ENCODE measurements at regions not wholly inside any gene's neighbourhood (a gene's known extent, or its start where the extent isn't known, plus 50 kb on each side); places are given as distances from the start of the nearest gene placed in this dataset.

GRCh38 chr10:78312197-78313047, 278.8 kb downstream of the RPS24 start:
- no peaks in the 10 kb centered on the region for H3K9me3 ChIP-seq (ENCODE audit: control extremely low read depth in 1 of 3, control insufficient read depth in 2 of 3, insufficient read depth in 1 of 3, low read length in 2 of 3)
- no peaks in the 10 kb centered on the region for H3K36me3 ChIP-seq (replicated peaks in 1 of 2; ENCODE audit: control extremely low read depth in 1 of 2, control insufficient read depth in 1 of 2, extremely low read depth in 1 of 2, insufficient read depth in 2 of 2, low read length in 1 of 2)
- H3K27me3 ChIP-seq (replicated peaks in 1 of 4; ENCODE audit: control extremely low read depth in 1 of 4, control insufficient read depth in 3 of 4, insufficient read depth in 4 of 4, low read length in 3 of 4) = no peaks in the 10 kb centered on the region
- H3K4me3 ChIP-seq (ENCODE audit: control extremely low read depth in 1 of 5, extremely low read depth in 1 of 5, insufficient read depth in 1 of 5, low read depth in 2 of 5, low read length in 4 of 5) = no peak overlapping the region
- Mint-ChIP-seq H3K27me3 (peaks cover 3% of the 10 kb centered on the region), H3K4me3 (no peak overlapping the region), H3K4me1 (no peaks in the 10 kb centered on the region), H3K27ac (no peak overlapping the region), H3K9me3 (ENCODE audit: insufficient read depth) (no peaks in the 10 kb centered on the region)
- ChIA-PET CTCF (interaction anchor here (0.8 to 1.7 kb wide), 4 partner anchors 53 to 265 kb away, joined by 3 to 5 read pairs (median 4); no protein-coding TSS in a partner anchor), POLR2A (no interaction called here)
- no peak for DNase-seq
- TF ChIP-seq, protein P1, sequence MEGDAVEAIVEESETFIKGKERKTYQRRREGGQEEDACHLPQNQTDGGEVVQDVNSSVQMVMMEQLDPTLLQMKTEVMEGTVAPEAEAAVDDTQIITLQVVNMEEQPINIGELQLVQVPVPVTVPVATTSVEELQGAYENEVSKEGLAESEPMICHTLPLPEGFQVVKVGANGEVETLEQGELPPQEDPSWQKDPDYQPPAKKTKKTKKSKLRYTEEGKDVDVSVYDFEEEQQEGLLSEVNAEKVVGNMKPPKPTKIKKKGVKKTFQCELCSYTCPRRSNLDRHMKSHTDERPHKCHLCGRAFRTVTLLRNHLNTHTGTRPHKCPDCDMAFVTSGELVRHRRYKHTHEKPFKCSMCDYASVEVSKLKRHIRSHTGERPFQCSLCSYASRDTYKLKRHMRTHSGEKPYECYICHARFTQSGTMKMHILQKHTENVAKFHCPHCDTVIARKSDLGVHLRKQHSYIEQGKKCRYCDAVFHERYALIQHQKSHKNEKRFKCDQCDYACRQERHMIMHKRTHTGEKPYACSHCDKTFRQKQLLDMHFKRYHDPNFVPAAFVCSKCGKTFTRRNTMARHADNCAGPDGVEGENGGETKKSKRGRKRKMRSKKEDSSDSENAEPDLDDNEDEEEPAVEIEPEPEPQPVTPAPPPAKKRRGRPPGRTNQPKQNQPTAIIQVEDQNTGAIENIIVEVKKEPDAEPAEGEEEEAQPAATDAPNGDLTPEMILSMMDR (IDR thresholded peaks at IDR 0.05) = no peak
- no peak for TF ChIP-seq EZH2 (IDR thresholded peaks at IDR 0.05; ENCODE audit: borderline replicate concordance, insufficient read depth, low read depth, low read length, poor library complexity, severe bottlenecking)
- H4K20me1 ChIP-seq (ENCODE audit: control insufficient read depth, insufficient read depth, low read length, poor library complexity, severe bottlenecking) = no peaks in the 10 kb centered on the region
- no peak overlapping the region for H3K4me2 ChIP-seq (replicated peaks; ENCODE audit: low read depth, low read length, poor library complexity, severe bottlenecking)
- ATAC-seq (ENCODE audit: low read depth) = no peak
- H3K9ac ChIP-seq (ENCODE audit: low read length) = no peak overlapping the region
- H3K79me2 ChIP-seq (ENCODE audit: control insufficient read depth, insufficient read depth, low read length) = no peaks in the 10 kb centered on the region
- H3K4me1 ChIP-seq (ENCODE audit: control insufficient read depth in 2 of 2, insufficient read depth in 2 of 2, low read length in 2 of 2) = no peaks in the 10 kb centered on the region
- no peak overlapping the region for H2AFZ ChIP-seq (ENCODE audit: insufficient read depth, low read depth, low read length, poor library complexity, severe bottlenecking)
- H3K27ac ChIP-seq (ENCODE audit: low read length in 2 of 2) = no peak overlapping the region
- no CpG with 5 or more reads among the region's 9 CpGs for WGBS (ENCODE audit: insufficient coverage)
- intact Hi-C loops (cut with micrococcal nuclease) = no loop called here

- no peaks in the 10 kb centered on the region for H3K79me2 ChIP-seq (ENCODE audit: control insufficient read depth, insufficient read depth, low read length)
- ChIA-PET POLR2A (no interaction called here), CTCF (interaction anchor here (0.9 to 1.9 kb wide), 4 partner anchors 8 to 266 kb away, joined by 3 to 5 read pairs (median 4); no protein-coding TSS in a partner anchor)
- WGBS (ENCODE audit: insufficient coverage) = 94% methylated on average over 2 of the region's 3 CpGs
- H3K27ac ChIP-seq (ENCODE audit: low read length in 2 of 2) = no peak overlapping the region
- no peaks in the 10 kb centered on the region for H3K9me3 Mint-ChIP-seq (ENCODE audit: insufficient read depth)
- H3K9me3 ChIP-seq (ENCODE audit: control extremely low read depth in 1 of 3, control insufficient read depth in 2 of 3, insufficient read depth in 1 of 3, low read length in 2 of 3) = no peaks in the 10 kb centered on the region
- no peaks in the 10 kb centered on the region for H3K36me3 ChIP-seq (replicated peaks in 1 of 2; ENCODE audit: control extremely low read depth in 1 of 2, control insufficient read depth in 1 of 2, extremely low read depth in 1 of 2, insufficient read depth in 2 of 2, low read length in 1 of 2)
- H3K4me1 Mint-ChIP-seq = no peaks in the 10 kb centered on the region
- H3K4me3 Mint-ChIP-seq = no peak overlapping the region
- no peak for DNase-seq
- no peak overlapping the region for H3K27ac Mint-ChIP-seq
- no peak for TF ChIP-seq EZH2 (IDR thresholded peaks at IDR 0.05; ENCODE audit: borderline replicate concordance, insufficient read depth, low read depth, low read length, poor library complexity, severe bottlenecking)
- TF ChIP-seq, protein P1 (IDR thresholded peaks at IDR 0.05) = no peak
- no peak overlapping the region for H3K9ac ChIP-seq (ENCODE audit: low read length)
- ATAC-seq (ENCODE audit: low read depth) = no peak
- no peaks in the 10 kb centered on the region for H3K4me1 ChIP-seq (ENCODE audit: control insufficient read depth in 2 of 2, insufficient read depth in 2 of 2, low read length in 2 of 2)
- intact Hi-C loops (cut with micrococcal nuclease) = no loop called here
- peaks cover 3% of the 10 kb centered on the region for H3K27me3 Mint-ChIP-seq
- no peak overlapping the region for H3K4me3 ChIP-seq (ENCODE audit: control extremely low read depth in 1 of 5, extremely low read depth in 1 of 5, insufficient read depth in 1 of 5, low read depth in 2 of 5, low read length in 4 of 5)
- no peaks in the 10 kb centered on the region for H4K20me1 ChIP-seq (ENCODE audit: control insufficient read depth, insufficient read depth, low read length, poor library complexity, severe bottlenecking)
- no peak overlapping the region for H2AFZ ChIP-seq (ENCODE audit: insufficient read depth, low read depth, low read length, poor library complexity, severe bottlenecking)
- H3K27me3 ChIP-seq (replicated peaks in 1 of 4; ENCODE audit: control extremely low read depth in 1 of 4, control insufficient read depth in 3 of 4, insufficient read depth in 4 of 4, low read length in 3 of 4) = no peaks in the 10 kb centered on the region
- H3K4me2 ChIP-seq (replicated peaks; ENCODE audit: low read depth, low read length, poor library complexity, severe bottlenecking) = no peak overlapping the region
Observed at GRCh38 chr10:78313048-78313381, 279.4 kb downstream of the RPS24 start.
